GM12873 (cell line): ENCODE measurements at regions not wholly inside any gene's neighbourhood (a gene's known extent, or its start where the extent isn't known, plus 50 kb on each side); places are given as distances from the start of the nearest gene placed in this dataset.

Experiments used
- TF ChIP-seq, protein P1 (sequence below): IDR thresholded peaks from 2 replicates; pipeline ENCODE4 v1.5.1; 2012; ENCODE audit warnings: low read depth, mild to moderate bottlenecking, moderate library complexity, low read length, control low read depth; ENCODE audit not compliant: insufficient read depth; ENCODE audit errors: missing control alignments

- TF ChIP-seq, protein P1, sequence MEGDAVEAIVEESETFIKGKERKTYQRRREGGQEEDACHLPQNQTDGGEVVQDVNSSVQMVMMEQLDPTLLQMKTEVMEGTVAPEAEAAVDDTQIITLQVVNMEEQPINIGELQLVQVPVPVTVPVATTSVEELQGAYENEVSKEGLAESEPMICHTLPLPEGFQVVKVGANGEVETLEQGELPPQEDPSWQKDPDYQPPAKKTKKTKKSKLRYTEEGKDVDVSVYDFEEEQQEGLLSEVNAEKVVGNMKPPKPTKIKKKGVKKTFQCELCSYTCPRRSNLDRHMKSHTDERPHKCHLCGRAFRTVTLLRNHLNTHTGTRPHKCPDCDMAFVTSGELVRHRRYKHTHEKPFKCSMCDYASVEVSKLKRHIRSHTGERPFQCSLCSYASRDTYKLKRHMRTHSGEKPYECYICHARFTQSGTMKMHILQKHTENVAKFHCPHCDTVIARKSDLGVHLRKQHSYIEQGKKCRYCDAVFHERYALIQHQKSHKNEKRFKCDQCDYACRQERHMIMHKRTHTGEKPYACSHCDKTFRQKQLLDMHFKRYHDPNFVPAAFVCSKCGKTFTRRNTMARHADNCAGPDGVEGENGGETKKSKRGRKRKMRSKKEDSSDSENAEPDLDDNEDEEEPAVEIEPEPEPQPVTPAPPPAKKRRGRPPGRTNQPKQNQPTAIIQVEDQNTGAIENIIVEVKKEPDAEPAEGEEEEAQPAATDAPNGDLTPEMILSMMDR, result no peak
Observed at GRCh38 chr11:81484196-81484595, 1249.5 kb downstream of the FAM181B start.

DNA sequence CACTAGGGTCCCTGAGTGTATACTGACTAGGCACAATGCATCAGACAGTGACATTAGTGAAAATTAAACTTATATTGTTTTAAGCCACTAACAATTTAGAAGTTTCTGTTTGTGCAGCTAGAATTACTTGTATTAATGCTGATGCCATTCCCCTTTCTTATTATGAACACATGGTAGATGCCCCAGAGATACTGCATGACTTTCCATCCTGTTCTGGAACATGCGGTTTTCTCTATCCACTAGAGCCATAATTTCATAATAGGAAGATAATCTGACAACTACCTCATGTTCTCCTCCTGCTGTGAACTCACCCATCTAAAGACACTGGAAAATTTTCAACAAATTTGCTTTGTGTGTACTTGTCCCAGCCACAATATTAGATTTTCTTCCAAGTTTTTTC is 1256.4 kb downstream of the FAM181B start:
- TF ChIP-seq, protein P1, result no peak

GRCh38 chr11:81476345-81476744 is 1257.3 kb downstream of the FAM181B start:
- TF ChIP-seq, protein P1, result no peak

GRCh38 chr11:81472646-81473045 is 1261.0 kb downstream of the FAM181B start:
- TF ChIP-seq, protein P1, result no peak

GRCh38 chr11:81470446-81470845 is 1263.2 kb downstream of the FAM181B start:
- TF ChIP-seq, protein P1, result no peak

GRCh38 chr11:81459766-81460306 is 1273.8 kb downstream of the FAM181B start:
- TF ChIP-seq, protein P1, result no peak

DNA sequence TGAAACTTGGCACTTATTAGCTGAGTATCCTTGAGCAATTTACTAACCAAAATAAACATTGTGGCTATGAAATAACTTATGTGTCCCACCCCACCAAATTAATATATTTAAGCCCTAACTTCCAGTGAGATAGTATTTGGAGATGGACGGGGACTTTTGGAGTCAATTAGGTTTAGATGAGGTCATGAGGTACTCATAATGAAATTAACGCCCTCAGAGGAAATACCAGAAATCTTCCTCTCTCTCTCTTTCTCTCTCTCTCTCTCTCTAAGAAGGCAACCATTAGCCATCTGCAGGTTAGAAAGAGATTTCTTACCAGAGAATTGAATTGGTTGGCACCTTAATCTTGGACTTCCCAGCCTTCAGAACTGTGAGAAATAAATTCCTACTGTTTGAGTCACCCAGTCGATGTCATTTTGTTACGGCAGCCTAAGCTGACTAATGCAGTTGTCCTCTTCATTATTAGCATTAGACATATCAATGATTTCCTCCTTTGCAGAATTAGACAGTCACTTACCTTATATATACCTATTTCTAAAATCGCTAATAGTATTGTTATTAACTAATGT is 1284.0 kb downstream of the FAM181B start:
- TF ChIP-seq, protein P1, result no peak
